ENCODE measurements at regions not wholly inside any gene's neighbourhood (a gene's known extent, or its start where the extent isn't known, plus 50 kb on each side); places are given as distances from the start of the nearest gene placed in this dataset.
"Not testable (repeated sequence)": the region's sequence is repeated elsewhere in the genome, so short reads cannot be mapped to it uniquely, and the experiment has no call there.

- no peak for DNase-seq (ENCODE audit: low read depth in 4 of 6, low spot score in 6 of 6)
- no peaks in the 10 kb centered on the region for H3K36me3 ChIP-seq (ENCODE audit: control insufficient read depth, insufficient read depth, low read length)
- 86% methylated on average over 2 of the region's 2 CpGs for WGBS (ENCODE audit: insufficient coverage)
These were observed 187.7 kb upstream of the MYLIP start for GRCh38 chr6:15941168-15941567.

GRCh38 chr6:15938107-15938506 lies 190.8 kb upstream of the MYLIP start:
- Histone ChIP-seq H3K9me3 (ENCODE audit: control insufficient read depth, insufficient read depth, low read length) (no peaks in the 10 kb centered on the region), H3K4me1 (ENCODE audit: control insufficient read depth, insufficient read depth, low read length) (no peaks in the 10 kb centered on the region), H3K4me3 (ENCODE audit: low read depth, low read length) (no peak overlapping the region), H3K27ac (ENCODE audit: low read depth, low read length) (no peak overlapping the region), H3K27me3 (ENCODE audit: control insufficient read depth, insufficient read depth, low read length) (no peaks in the 10 kb centered on the region), H3K36me3 (ENCODE audit: control insufficient read depth, insufficient read depth, low read length) (no peaks in the 10 kb centered on the region)
- no peak for DNase-seq (ENCODE audit: low read depth in 4 of 6, low spot score in 6 of 6)
- WGBS (ENCODE audit: insufficient coverage): no CpG with 5 or more reads among the region's 3 CpGs

More at GRCh38 chr6:15941168-15941567, 187.7 kb upstream of the MYLIP start:
- no peak overlapping the region for H3K4me3 ChIP-seq (ENCODE audit: low read depth, low read length)
- no peaks in the 10 kb centered on the region for H3K27me3 ChIP-seq (ENCODE audit: control insufficient read depth, insufficient read depth, low read length)
- H3K27ac ChIP-seq (ENCODE audit: low read depth, low read length): no peak overlapping the region
- no peaks in the 10 kb centered on the region for H3K4me1 ChIP-seq (ENCODE audit: control insufficient read depth, insufficient read depth, low read length)
- no peaks in the 10 kb centered on the region for H3K9me3 ChIP-seq (ENCODE audit: control insufficient read depth, insufficient read depth, low read length)

- no peak for DNase-seq (ENCODE audit: low read depth in 4 of 6, low spot score in 6 of 6)
- no peak overlapping the region for H3K4me3 ChIP-seq (ENCODE audit: low read depth, low read length)
- H3K27ac ChIP-seq (ENCODE audit: low read depth, low read length): no peak overlapping the region
- no peaks in the 10 kb centered on the region for H3K36me3 ChIP-seq (ENCODE audit: control insufficient read depth, insufficient read depth, low read length)
- WGBS (ENCODE audit: insufficient coverage): 100% methylated on average over 1 of the region's 3 CpGs
- no peaks in the 10 kb centered on the region for H3K4me1 ChIP-seq (ENCODE audit: control insufficient read depth, insufficient read depth, low read length)
- no peaks in the 10 kb centered on the region for H3K9me3 ChIP-seq (ENCODE audit: control insufficient read depth, insufficient read depth, low read length)
- H3K27me3 ChIP-seq (ENCODE audit: control insufficient read depth, insufficient read depth, low read length): no peaks in the 10 kb centered on the region
These were observed 191.3 kb upstream of the MYLIP start for GRCh38 chr6:15937602-15938001.

DNA sequence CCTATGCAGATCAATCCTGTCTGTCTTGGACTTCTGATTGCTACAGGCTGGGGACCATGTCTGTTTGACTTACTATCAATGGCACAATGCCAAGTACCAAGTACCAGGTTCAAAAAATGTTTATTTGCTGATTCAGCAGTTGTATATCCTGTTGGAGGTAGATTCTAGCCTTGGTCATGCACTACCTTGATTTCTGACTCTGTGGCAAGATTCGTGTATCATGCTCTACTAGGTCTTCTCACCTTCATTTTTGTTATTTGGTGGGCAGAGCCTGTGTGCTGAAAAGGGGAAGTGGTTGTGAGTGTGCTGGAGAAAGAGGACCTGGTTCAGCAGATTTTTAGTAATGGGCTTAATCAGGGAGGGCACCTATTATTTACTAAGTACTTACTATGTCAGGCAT lies 192.4 kb upstream of the MYLIP start:
- Histone ChIP-seq H3K9me3 (ENCODE audit: control insufficient read depth, insufficient read depth, low read length) (no peaks in the 10 kb centered on the region), H3K4me3 (ENCODE audit: low read depth, low read length) (no peak overlapping the region), H3K27me3 (ENCODE audit: control insufficient read depth, insufficient read depth, low read length) (no peaks in the 10 kb centered on the region), H3K27ac (ENCODE audit: low read depth, low read length) (no peak overlapping the region), H3K4me1 (ENCODE audit: control insufficient read depth, insufficient read depth, low read length) (no peaks in the 10 kb centered on the region), H3K36me3 (ENCODE audit: control insufficient read depth, insufficient read depth, low read length) (no peaks in the 10 kb centered on the region)
- WGBS (ENCODE audit: insufficient coverage): no CpG with 5 or more reads among the region's 1 CpG
- DNase-seq (ENCODE audit: low read depth in 4 of 6, low spot score in 6 of 6): no peak

- no peaks in the 10 kb centered on the region for H3K4me1 ChIP-seq (ENCODE audit: control insufficient read depth, insufficient read depth, low read length)
- WGBS (ENCODE audit: insufficient coverage): no CpG with 5 or more reads among the region's 1 CpG
- no peaks in the 10 kb centered on the region for H3K27me3 ChIP-seq (ENCODE audit: control insufficient read depth, insufficient read depth, low read length)
- no peak for DNase-seq (ENCODE audit: low read depth in 4 of 6, low spot score in 6 of 6)
- no peak overlapping the region for H3K4me3 ChIP-seq (ENCODE audit: low read depth, low read length)
- H3K36me3 ChIP-seq (ENCODE audit: control insufficient read depth, insufficient read depth, low read length): no peaks in the 10 kb centered on the region
- no peaks in the 10 kb centered on the region for H3K9me3 ChIP-seq (ENCODE audit: control insufficient read depth, insufficient read depth, low read length)
- no peak overlapping the region for H3K27ac ChIP-seq (ENCODE audit: low read depth, low read length)
These were observed 193.2 kb upstream of the MYLIP start for GRCh38 chr6:15935661-15936060.

- not testable (repeated sequence) for H3K27ac ChIP-seq (ENCODE audit: low read depth, low read length); H3K4me1 ChIP-seq (ENCODE audit: control insufficient read depth, insufficient read depth, low read length); H3K4me3 ChIP-seq (ENCODE audit: low read depth, low read length); H3K9me3 ChIP-seq (ENCODE audit: control insufficient read depth, insufficient read depth, low read length); DNase-seq (ENCODE audit: low read depth in 4 of 6, low spot score in 6 of 6); H3K27me3 ChIP-seq (ENCODE audit: control insufficient read depth, insufficient read depth, low read length); H3K36me3 ChIP-seq (ENCODE audit: control insufficient read depth, insufficient read depth, low read length)
- 100% methylated on average over 3 of the region's 6 CpGs for WGBS (ENCODE audit: insufficient coverage)
These were observed 197.2 kb upstream of the MYLIP start for GRCh38 chr6:15931697-15932096.

GRCh38 chr6:15930207-15930606 lies 198.7 kb upstream of the MYLIP start:
- no peaks in the 10 kb centered on the region for H3K9me3 ChIP-seq (ENCODE audit: control insufficient read depth, insufficient read depth, low read length)
- DNase-seq (ENCODE audit: low read depth in 4 of 6, low spot score in 6 of 6): no peak
- H3K4me1 ChIP-seq (ENCODE audit: control insufficient read depth, insufficient read depth, low read length): no peaks in the 10 kb centered on the region
- no CpG with 5 or more reads among the region's 3 CpGs for WGBS (ENCODE audit: insufficient coverage)
- no peak overlapping the region for H3K4me3 ChIP-seq (ENCODE audit: low read depth, low read length)
- H3K27me3 ChIP-seq (ENCODE audit: control insufficient read depth, insufficient read depth, low read length): no peaks in the 10 kb centered on the region
- H3K36me3 ChIP-seq (ENCODE audit: control insufficient read depth, insufficient read depth, low read length): no peaks in the 10 kb centered on the region
- no peak overlapping the region for H3K27ac ChIP-seq (ENCODE audit: low read depth, low read length)

DNA sequence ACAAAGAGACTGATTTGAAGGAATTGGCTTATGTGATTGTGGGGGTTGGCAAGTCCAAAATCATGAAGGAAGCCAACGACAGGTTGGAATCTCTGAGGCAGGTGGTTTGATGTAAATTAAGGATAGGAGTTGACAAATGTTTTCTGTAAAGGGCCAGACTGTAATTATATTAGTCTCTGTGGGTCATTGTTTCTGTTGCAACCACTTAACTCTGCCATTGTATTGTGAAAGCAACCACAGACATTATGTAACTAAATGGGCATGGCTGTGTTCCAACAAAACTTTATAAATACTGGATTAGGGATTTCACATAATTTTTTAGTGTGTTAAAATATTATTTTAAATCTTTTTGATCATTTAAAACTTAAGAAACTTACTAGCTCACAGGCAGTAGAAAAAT lies 199.2 kb upstream of the MYLIP start:
- no CpG with 5 or more reads among the region's 1 CpG for WGBS (ENCODE audit: insufficient coverage)
- Histone ChIP-seq H3K9me3 (ENCODE audit: control insufficient read depth, insufficient read depth, low read length) (no peaks in the 10 kb centered on the region), H3K4me1 (ENCODE audit: control insufficient read depth, insufficient read depth, low read length) (no peaks in the 10 kb centered on the region), H3K27ac (ENCODE audit: low read depth, low read length) (no peak overlapping the region), H3K27me3 (ENCODE audit: control insufficient read depth, insufficient read depth, low read length) (no peaks in the 10 kb centered on the region), H3K36me3 (ENCODE audit: control insufficient read depth, insufficient read depth, low read length) (no peaks in the 10 kb centered on the region), H3K4me3 (ENCODE audit: low read depth, low read length) (no peak overlapping the region)
- no peak for DNase-seq (ENCODE audit: low read depth in 4 of 6, low spot score in 6 of 6)

DNA sequence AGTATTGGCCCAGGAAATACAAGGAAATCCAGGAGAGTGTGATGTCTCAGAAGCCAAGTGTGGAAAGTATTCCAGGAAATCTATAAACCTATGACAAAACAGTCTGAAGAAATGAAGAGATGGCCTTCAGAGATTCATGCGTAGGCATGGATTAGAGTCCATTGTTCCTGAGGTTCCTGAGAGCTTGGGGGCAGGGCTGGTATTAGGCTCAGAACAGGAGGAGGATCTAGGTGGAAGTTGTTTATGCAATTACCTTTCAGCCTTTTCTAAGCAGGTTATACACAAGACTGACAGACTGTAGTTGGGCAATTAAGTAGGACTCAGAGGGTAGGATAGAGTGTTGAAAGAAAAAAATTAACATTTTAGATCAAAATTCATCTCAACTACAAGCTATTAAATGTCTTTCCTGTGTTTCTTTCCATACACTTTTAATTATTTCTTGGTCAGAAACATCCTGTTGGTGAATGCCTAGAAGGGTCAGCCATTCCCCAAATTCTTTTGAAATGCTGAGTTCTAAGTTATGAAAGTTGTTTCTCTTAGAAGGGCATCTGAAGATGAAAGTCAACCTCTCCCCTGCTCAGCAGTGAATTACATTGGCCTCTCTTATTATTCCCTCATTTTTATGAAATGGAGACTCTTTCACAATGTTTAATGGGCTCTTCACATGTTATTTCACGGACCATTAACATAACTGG lies 201.2 kb upstream of the MYLIP start:
- Histone ChIP-seq H3K4me1 (ENCODE audit: control insufficient read depth, insufficient read depth, low read length) (no peaks in the 10 kb centered on the region), H3K27ac (ENCODE audit: low read depth, low read length) (no peak overlapping the region), H3K9me3 (ENCODE audit: control insufficient read depth, insufficient read depth, low read length) (no peaks in the 10 kb centered on the region), H3K27me3 (ENCODE audit: control insufficient read depth, insufficient read depth, low read length) (no peaks in the 10 kb centered on the region), H3K36me3 (ENCODE audit: control insufficient read depth, insufficient read depth, low read length) (no peaks in the 10 kb centered on the region), H3K4me3 (ENCODE audit: low read depth, low read length) (no peak overlapping the region)
- 100% methylated on average over 1 of the region's 2 CpGs for WGBS (ENCODE audit: insufficient coverage)
- DNase-seq (ENCODE audit: low read depth in 4 of 6, low spot score in 6 of 6): no peak

- H3K4me1 ChIP-seq (ENCODE audit: control insufficient read depth, insufficient read depth, low read length): peaks cover 3% of the 10 kb centered on the region
- no peak overlapping the region for H3K4me3 ChIP-seq (ENCODE audit: low read depth, low read length)
- WGBS (ENCODE audit: insufficient coverage): 95% methylated on average over 3 of the region's 3 CpGs
- H3K27ac ChIP-seq (ENCODE audit: low read depth, low read length): no peak overlapping the region
- DNase-seq (ENCODE audit: low read depth in 4 of 6, low spot score in 6 of 6): no peak
- no peaks in the 10 kb centered on the region for H3K9me3 ChIP-seq (ENCODE audit: control insufficient read depth, insufficient read depth, low read length)
- H3K36me3 ChIP-seq (ENCODE audit: control insufficient read depth, insufficient read depth, low read length): no peaks in the 10 kb centered on the region
- no peaks in the 10 kb centered on the region for H3K27me3 ChIP-seq (ENCODE audit: control insufficient read depth, insufficient read depth, low read length)
These were observed 202.6 kb upstream of the MYLIP start for GRCh38 chr6:15926256-15926655.
